HG03565 (cell line): ENCODE measurements at regions not wholly inside any gene's neighbourhood (a gene's known extent, or its start where the extent isn't known, plus 50 kb on each side); places are given as distances from the start of the nearest gene placed in this dataset.
"Not testable (repeated sequence)": the region's sequence is repeated elsewhere in the genome, so short reads cannot be mapped to it uniquely, and the experiment has no call there.

ENCODE experiments used
- ATAC-seq: cut with Tn5 transposase; IDR thresholded peaks from one replicate; pipeline ENCODE4 v1.9.1; 2021; ENCODE audit warnings: mild to moderate bottlenecking, moderate library complexity; ENCODE audit not compliant: unreplicated experiment

DNA sequence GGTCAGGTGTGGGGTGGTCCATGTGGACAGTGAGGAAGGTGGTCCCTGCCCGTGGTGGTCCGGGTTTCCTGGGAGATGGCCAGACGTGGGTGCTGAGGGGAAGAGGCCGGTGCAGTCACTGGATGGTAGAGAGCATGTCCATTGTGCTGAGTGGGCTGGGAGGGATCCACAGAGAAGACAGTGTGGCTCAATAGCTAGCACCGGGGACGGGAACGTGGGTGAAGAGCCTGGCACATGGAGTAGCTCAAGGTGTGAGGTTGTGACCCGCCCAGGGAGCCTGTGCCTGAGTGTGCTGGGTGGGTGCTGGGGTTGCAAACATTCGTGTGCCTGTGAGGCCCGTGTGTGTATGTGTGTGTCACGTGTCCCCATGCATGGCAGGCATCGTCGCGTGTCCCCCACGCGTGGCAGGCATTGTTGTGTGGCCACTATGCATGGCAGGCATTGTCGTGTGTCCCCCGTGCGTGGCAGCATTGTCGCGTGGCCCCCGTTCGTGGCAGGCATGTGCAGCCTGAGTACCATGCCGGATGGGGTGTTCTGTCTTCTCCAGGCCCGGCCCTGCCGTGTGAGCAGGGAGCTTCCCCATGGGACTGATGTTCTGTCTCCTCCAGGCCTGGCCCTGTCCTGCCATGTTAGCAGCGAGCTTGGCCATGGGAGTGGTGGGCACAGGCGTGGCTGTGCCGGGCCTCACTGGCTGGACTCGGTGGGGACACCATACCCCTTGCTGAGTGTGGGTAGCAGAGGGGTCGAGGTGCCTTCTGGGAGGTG is 205.0 kb downstream of the TMEM121 start:
- ATAC-seq = not testable (repeated sequence)

DNA sequence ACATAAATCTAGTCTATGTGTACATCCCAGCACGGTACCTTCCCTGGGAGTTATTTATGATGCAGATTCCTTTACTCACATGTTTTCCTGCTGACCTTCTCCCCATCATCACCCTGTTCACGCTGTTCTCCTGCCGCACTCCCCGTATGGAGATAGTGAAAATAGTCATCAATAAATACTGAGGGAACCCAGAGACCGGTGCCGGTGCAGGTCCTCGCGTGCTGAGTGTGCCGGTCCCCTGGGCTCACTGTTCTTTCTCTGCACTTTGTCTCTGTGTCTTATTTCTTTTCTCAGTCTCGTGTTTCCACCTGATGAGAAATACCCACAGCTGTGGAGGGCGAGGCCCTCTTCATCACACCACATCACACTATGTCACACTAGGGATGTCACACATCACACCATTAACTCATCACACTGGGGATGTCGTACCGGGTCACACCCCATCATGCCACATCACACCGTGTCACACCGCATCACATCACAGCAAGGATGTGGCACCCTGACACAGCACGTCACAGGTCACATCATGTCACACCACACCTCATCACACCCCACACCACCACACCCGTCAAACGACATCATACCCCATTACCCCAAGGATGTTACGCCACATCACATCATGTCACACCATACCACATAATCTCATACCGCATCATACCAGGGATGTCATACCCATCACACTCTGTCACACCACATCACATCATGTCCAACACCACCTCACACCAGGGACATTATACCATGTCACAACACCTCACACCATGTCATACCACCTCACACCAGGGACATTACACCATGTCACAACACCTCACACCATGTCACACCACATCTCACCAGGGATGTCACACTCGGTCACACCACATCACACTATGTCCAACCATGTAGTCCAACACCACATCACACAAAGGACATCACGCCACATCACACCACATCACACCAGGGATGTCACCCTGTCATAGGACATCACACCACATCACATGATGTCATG is 207.0 kb downstream of the TMEM121 start:
- no peak for ATAC-seq

- not testable (repeated sequence) for ATAC-seq
Observed at GRCh38 chr14:105734241-105734640, 207.9 kb downstream of the TMEM121 start.

DNA sequence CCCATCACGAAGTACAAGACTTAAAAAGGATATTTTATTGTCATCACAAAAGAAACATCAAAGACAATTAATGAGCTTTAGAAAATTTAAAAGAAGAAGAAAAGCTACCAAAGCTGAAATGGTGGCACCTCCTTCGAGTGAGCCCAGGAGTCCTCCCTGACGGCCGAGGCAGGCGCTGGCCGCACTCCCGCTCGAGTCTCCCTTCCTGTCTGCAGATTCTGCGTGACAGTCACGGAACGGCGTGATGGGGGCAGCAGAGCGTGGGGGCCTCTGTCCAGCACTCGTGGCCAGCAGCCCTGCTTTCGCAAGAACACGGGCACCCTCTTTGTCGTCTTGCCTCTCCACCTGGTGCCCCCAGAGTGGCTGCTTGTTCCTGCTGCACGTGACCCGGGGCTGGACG is 209.9 kb downstream of the TMEM121 start:
- not testable (repeated sequence) for ATAC-seq

DNA sequence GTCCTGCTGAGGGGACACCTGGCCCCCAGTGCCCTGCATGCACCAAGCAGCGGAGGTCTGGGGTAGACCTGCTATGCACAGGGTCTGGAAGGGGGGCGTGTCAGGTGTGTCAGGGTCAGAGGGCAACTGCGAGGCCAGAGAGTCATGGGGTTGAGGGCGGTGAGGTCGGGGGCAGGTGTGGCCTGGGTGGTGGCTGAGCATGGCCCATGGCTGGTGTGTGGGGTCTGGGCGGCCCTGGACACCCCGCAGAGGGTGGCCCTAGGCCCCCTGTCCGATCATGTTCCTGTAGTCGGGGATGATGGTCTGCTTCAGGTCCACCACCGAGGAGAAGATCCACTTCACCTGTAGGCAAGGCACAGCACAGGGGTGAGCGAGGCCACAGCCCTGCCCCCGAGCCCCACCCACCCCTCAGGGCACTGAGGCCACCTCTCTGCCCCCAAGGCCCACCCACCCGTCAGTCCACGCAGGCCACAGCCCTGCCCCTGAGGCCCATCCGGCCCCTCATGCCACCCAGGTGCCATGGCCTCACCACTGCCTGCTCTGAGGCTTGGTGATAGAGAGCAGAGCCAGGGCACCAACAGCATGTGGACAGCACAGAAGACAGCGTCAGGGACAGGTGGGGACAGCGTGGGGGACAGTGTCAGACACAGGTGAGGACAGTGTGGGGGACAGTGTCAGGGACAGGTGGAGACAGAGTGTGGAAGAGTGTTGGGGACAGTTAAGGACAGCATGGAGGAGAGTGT is 211.3 kb downstream of the TMEM121 start:
- ATAC-seq = no peak

GRCh38 chr14:105738638-105739037 is 212.3 kb downstream of the TMEM121 start:
- no peak for ATAC-seq

- no peak for ATAC-seq
Observed at GRCh38 chr14:105739331-105740102, 213.1 kb downstream of the TMEM121 start.

GRCh38 chr14:105740272-105740671 is 213.9 kb downstream of the TMEM121 start:
- ATAC-seq = not testable (repeated sequence)

DNA sequence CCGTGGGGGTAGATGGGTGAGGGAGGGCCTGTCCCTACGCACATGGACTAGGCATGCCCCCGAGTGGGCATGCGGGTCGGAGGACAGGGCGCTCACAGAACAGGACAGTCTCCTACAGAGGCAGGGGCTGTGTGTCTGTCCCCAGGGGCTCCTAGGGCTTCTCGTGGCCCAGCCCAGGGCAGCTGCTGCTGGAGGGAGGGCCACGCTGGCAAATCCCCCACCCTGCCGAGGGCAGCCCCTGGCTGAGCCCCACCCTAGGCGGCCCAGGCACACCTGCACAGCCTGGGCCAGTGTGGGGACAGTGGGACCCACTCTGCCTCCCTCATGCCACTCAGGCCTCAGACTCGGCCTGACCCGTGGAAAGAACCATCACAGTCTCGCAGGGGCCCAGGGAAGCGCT is 214.6 kb downstream of the TMEM121 start:
- ATAC-seq = not testable (repeated sequence)

GRCh38 chr14:105741707-105742530 is 215.5 kb downstream of the TMEM121 start:
- not testable (repeated sequence) for ATAC-seq

- no peak for ATAC-seq
Observed at GRCh38 chr14:105742531-105742848, 216.1 kb downstream of the TMEM121 start.

- ATAC-seq = not testable (repeated sequence)
Observed at GRCh38 chr14:105742904-105743701, 216.7 kb downstream of the TMEM121 start.

DNA sequence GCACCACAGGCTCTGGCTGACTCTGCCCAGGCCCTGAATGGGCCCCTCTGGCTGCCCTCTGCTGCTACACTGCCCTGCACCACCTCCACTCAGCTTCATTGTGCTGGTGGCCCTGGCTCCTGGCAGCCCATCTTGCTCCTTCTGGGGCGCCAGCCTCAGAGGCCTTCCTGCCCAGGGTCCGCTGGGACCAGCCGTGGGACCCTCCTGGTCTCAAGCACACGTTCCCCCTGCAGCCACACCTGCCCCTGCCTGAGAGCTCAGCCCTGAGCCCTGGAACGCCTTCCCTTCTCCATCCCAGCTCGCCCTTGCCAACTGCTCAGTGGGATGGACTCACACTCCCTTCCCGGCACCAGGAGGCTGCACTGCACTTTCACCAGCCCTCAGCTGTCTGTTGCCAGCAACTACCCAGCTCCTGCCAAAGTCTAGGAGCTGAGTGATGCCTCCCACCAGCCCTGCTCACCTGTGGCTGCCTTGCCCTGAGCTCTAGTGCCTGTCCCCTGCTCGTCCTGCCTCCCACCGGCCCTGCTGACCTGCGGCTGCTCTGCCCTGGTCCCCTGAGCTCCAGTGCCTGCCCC is 217.9 kb downstream of the TMEM121 start:
- ATAC-seq = not testable (repeated sequence)

DNA sequence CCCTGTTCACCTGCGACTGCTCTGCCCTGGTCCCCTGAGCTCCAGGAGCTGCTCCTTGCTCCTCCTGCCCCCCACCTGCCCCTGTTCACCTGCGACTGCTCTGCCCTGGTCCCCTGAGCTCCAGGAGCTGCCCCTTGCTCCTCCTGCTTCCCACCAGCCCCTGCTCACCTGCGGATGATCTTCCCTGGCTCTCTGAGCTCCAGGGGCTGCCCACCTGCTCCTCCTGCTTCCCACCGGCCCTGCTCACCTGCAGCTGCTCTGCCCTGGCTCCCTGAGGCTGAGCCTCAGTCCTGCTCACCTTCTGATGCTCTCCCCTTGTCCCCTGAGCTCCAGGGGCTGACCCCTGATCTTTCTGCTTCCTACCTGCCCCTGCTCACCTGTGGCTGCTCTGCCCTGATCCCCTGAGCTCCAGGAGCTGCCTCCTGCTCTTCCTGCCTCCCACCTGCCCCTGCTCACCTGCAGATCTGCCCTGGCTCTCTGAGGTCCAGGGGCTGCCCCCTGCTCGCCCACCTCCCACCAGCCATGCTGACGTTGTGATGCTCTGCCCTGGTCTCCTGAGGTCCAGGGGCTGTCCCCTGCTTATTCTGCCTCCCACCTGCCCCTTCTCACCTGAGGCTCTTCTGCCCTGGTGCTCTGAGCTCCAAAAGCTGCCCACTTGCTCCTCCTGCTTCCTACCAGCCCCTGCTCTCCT is 219.2 kb downstream of the TMEM121 start:
- no peak for ATAC-seq

GRCh38 chr14:105746124-105746514 is 219.7 kb downstream of the TMEM121 start:
- ATAC-seq = no peak

GRCh38 chr14:105746800-105747502 is 220.6 kb downstream of the TMEM121 start:
- not testable (repeated sequence) for ATAC-seq
